CD14-positive monocyte (primary cell): ENCODE measurements at regions not wholly inside any gene's neighbourhood (a gene's known extent, or its start where the extent isn't known, plus 50 kb on each side); places are given as distances from the start of the nearest gene placed in this dataset.

Experiments
- DNase-seq, 3 donors: peaks; one replicate each; pipeline ENCODE4 v3.0.0-alpha.2; 2011 to 2022
- H2AFZ ChIP-seq: 2 replicates; pipeline ENCODE4 v1.6.0; 2012; ENCODE audit warnings: mild to moderate bottlenecking, low read depth, low read length, inconsistent platforms; ENCODE audit not compliant: insufficient read depth, poor library complexity, severe bottlenecking
- H3K27ac ChIP-seq, 2 donors: 1 replicate in 1 of 2; 2 replicates in 1 of 2; pipeline ENCODE4 v1.5.1; 2012 to 2013; ENCODE audit warnings: low read length in 2 of 2, control low read depth in 1 of 2, inconsistent platforms in 1 of 2, low read depth in 1 of 2, mild to moderate bottlenecking in 1 of 2
- H3K27me3 ChIP-seq, 2 donors: one replicate each; pipeline versions ENCODE4 v1.6.0 to v1.6.1; 2011 to 2013; ENCODE audit warnings: low read length in 2 of 2; ENCODE audit not compliant: control insufficient read depth in 2 of 2, insufficient read depth in 2 of 2
- H3K36me3 ChIP-seq, 2 donors: replicated peaks in 1 of 2; 1 replicate in 1 of 2; 2 replicates in 1 of 2; pipeline versions ENCODE4 v1.5.1 to v1.6.1; 2012 to 2013; ENCODE audit warnings: low read length in 2 of 2, control low read depth in 1 of 2, inconsistent platforms in 1 of 2, mild to moderate bottlenecking in 1 of 2; ENCODE audit not compliant: insufficient read depth in 2 of 2, control insufficient read depth in 1 of 2
- H3K4me1 ChIP-seq, 2 donors: 1 replicate in 1 of 2; 2 replicates in 1 of 2; pipeline versions ENCODE4 v1.5.1 to v1.6.1; 2012 to 2013; ENCODE audit warnings: low read length in 2 of 2, control low read depth in 1 of 2, inconsistent platforms in 1 of 2, mild to moderate bottlenecking in 1 of 2, moderate library complexity in 1 of 2; ENCODE audit not compliant: insufficient read depth in 2 of 2, control insufficient read depth in 1 of 2
- H3K4me2 ChIP-seq: replicated peaks from 2 replicates; pipeline ENCODE3; 2012; ENCODE audit warnings: low read length, moderate library complexity, mild to moderate bottlenecking; ENCODE audit not compliant: poor library complexity, severe bottlenecking; ENCODE audit errors: extremely low read depth
- H3K4me3 ChIP-seq, 3 experiments: fragments of 200-600 bp in 1 of 3; sonication (generic) in 1 of 3; replicated peaks in 1 of 3; 1 replicate in 2 of 3; 2 replicates in 1 of 3; pipeline ENCODE4 v1.5.1; 2011 to 2013; ENCODE audit warnings: low read length in 3 of 3, mild to moderate bottlenecking in 3 of 3, control low read depth in 2 of 3, low read depth in 2 of 3, inconsistent platforms in 1 of 3, moderate library complexity in 1 of 3
- H3K79me2 ChIP-seq: 2 replicates; pipeline ENCODE4 v1.6.0; 2012; ENCODE audit warnings: mild to moderate bottlenecking, control low read depth, inconsistent platforms, low read length, moderate library complexity; ENCODE audit not compliant: insufficient read depth
- H3K9ac ChIP-seq: 2 replicates; pipeline ENCODE4 v1.6.0; 2017; ENCODE audit warnings: low read length, mild to moderate bottlenecking; ENCODE audit not compliant: insufficient read depth, poor library complexity, severe bottlenecking
- H3K9me3 ChIP-seq, 2 donors: replicated peaks in 1 of 2; 1 replicate in 1 of 2; 2 replicates in 1 of 2; pipeline versions ENCODE4 v1.5.1 to v1.6.1; 2012 to 2013; ENCODE audit warnings: low read length in 2 of 2, control low read depth in 1 of 2; ENCODE audit not compliant: control insufficient read depth in 1 of 2, insufficient read depth in 1 of 2
- H4K20me1 ChIP-seq: 2 replicates; pipeline ENCODE4 v1.6.0; 2012; ENCODE audit warnings: mild to moderate bottlenecking, low read length, control low read depth, moderate library complexity; ENCODE audit not compliant: insufficient read depth
- H3K27ac Mint-ChIP-seq, 7 donors: one replicate each; pipeline ENCODE4 v1.8.0; 2020; ENCODE audit warnings: mild to moderate bottlenecking in 7 of 7, mixed read lengths in 7 of 7, moderate library complexity in 6 of 7, inconsistent platforms in 2 of 7
- H3K27me3 Mint-ChIP-seq, 3 donors: one replicate each; pipeline ENCODE4 v1.8.0; 2021 to 2022; ENCODE audit warnings: low read depth in 3 of 3, mild to moderate bottlenecking in 3 of 3, mixed read lengths in 3 of 3, moderate library complexity in 3 of 3, inconsistent platforms in 1 of 3
- H3K36me3 Mint-ChIP-seq, 2 donors: one replicate each; pipeline ENCODE4 v1.8.0; 2020; ENCODE audit warnings: mixed read lengths in 2 of 2, inconsistent platforms in 1 of 2, mild to moderate bottlenecking in 1 of 2
- H3K4me1 Mint-ChIP-seq: one replicate; pipeline ENCODE4 v1.8.0; 2020; ENCODE audit warnings: mild to moderate bottlenecking, mixed read lengths
- H3K4me3 Mint-ChIP-seq, 2 donors: one replicate each; pipeline ENCODE4 v1.8.0; 2020; ENCODE audit warnings: mild to moderate bottlenecking in 2 of 2, mixed read lengths in 2 of 2, moderate library complexity in 1 of 2
- H3K9me3 Mint-ChIP-seq, 7 donors: one replicate each; pipeline ENCODE4 v1.8.0; 2020 to 2022; ENCODE audit warnings: mixed read lengths in 7 of 7, mild to moderate bottlenecking in 6 of 7, moderate library complexity in 6 of 7, inconsistent platforms in 2 of 7
- WGBS: methylation state at CpG from one replicate; pipeline ENCODE4 v1.1.5; 2013; ENCODE audit warnings: missing lambda C conversion rate; ENCODE audit not compliant: insufficient coverage; 5-methylcytosine and 5-hydroxymethylcytosine counted together
- intact Hi-C, 2 donors: fragments of 100-400 bp; cut with micrococcal nuclease; formaldehyde crosslinking; loops; one replicate each; pipeline versions ENCODE4 v1.15.0 to v1.15.1; 2023
- TF ChIP-seq, protein P1 (sequence below): fragments of 200-600 bp; IDR thresholded peaks from one replicate; pipeline ENCODE4 v1.8.0; 2022; ENCODE audit warnings: antibody characterized with exemption, mild to moderate bottlenecking

- H3K27ac ChIP-seq, result no peak overlapping the region
- no peaks in the 10 kb centered on the region for H3K36me3 ChIP-seq
- no peak overlapping the region for H3K27ac Mint-ChIP-seq
- no peaks in the 10 kb centered on the region for H3K27me3 Mint-ChIP-seq
- H3K4me3 Mint-ChIP-seq, result no peak overlapping the region
- H3K4me1 Mint-ChIP-seq, result no peaks in the 10 kb centered on the region
- no peaks in the 10 kb centered on the region for H3K4me1 ChIP-seq
- no peaks in the 10 kb centered on the region for H3K9me3 ChIP-seq
- no peak overlapping the region for H3K4me3 ChIP-seq
- intact Hi-C loops, result no loop called here
- H3K79me2 ChIP-seq, result no peaks in the 10 kb centered on the region
- TF ChIP-seq, protein P1, sequence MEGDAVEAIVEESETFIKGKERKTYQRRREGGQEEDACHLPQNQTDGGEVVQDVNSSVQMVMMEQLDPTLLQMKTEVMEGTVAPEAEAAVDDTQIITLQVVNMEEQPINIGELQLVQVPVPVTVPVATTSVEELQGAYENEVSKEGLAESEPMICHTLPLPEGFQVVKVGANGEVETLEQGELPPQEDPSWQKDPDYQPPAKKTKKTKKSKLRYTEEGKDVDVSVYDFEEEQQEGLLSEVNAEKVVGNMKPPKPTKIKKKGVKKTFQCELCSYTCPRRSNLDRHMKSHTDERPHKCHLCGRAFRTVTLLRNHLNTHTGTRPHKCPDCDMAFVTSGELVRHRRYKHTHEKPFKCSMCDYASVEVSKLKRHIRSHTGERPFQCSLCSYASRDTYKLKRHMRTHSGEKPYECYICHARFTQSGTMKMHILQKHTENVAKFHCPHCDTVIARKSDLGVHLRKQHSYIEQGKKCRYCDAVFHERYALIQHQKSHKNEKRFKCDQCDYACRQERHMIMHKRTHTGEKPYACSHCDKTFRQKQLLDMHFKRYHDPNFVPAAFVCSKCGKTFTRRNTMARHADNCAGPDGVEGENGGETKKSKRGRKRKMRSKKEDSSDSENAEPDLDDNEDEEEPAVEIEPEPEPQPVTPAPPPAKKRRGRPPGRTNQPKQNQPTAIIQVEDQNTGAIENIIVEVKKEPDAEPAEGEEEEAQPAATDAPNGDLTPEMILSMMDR, result no peak
- WGBS, result 92% methylated on average over 1 of the region's 1 CpG
- no peak overlapping the region for H2AFZ ChIP-seq
- H3K36me3 Mint-ChIP-seq, result no peaks in the 10 kb centered on the region
- peaks cover 0 to 1% (median 0%) of the 10 kb centered on the region in 7 donors for H3K9me3 Mint-ChIP-seq
- no peak overlapping the region for H3K9ac ChIP-seq
- H4K20me1 ChIP-seq, result no peaks in the 10 kb centered on the region
- H3K4me2 ChIP-seq, result no peak overlapping the region
- H3K27me3 ChIP-seq, result no peaks in the 10 kb centered on the region
- DNase-seq, result no peak
Measured at GRCh38 chr18:43405097-43405496, 127.8 kb upstream of the SYT4 start.

DNA sequence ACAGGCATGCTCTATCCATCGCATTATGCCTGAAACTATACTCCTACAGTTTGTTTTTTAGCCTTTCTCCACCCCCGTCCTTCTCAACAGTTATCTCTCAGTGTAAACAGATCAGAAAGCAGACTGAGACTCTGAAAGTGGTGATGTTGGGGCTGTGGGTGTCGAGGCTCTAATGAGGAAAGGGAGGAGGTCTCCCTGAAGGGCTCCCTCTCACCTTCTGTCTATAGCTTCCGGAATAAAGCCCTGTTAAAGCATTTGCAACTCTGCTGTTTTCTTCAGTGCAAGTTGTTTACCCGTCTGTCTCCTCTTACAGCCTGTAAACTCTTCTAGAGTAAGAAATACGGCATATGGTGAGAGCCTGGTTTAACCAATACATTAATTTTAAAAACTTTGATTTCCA is 136.7 kb upstream of the SYT4 start:
- Histone ChIP-seq H3K36me3 (no peaks in the 10 kb centered on the region), H3K4me3 (no peak overlapping the region), H3K4me1 (no peaks in the 10 kb centered on the region), H3K9ac (no peak overlapping the region), H3K79me2 (no peaks in the 10 kb centered on the region), H3K4me2 (no peak overlapping the region), H3K9me3 (no peaks in the 10 kb centered on the region), H3K27ac (no peak overlapping the region), H2AFZ (no peak overlapping the region), H3K27me3 (no peaks in the 10 kb centered on the region), H4K20me1 (no peaks in the 10 kb centered on the region)
- no peaks in the 10 kb centered on the region for H3K36me3 Mint-ChIP-seq
- H3K9me3 Mint-ChIP-seq, result no peaks in the 10 kb centered on the region
- no peak overlapping the region for H3K4me3 Mint-ChIP-seq
- H3K27ac Mint-ChIP-seq, result no peak overlapping the region
- no peaks in the 10 kb centered on the region for H3K4me1 Mint-ChIP-seq
- peaks cover 0 to 1% (median 0%) of the 10 kb centered on the region in 3 donors for H3K27me3 Mint-ChIP-seq
- WGBS, result no CpG with 5 or more reads among the region's 6 CpGs
- TF ChIP-seq, protein P1, result no peak
- DNase-seq, result no peak
- intact Hi-C loops, result no loop called here
